H1 (cell line): ENCODE measurements at regions not wholly inside any gene's neighbourhood (a gene's known extent, or its start where the extent isn't known, plus 50 kb on each side); places are given as distances from the start of the nearest gene placed in this dataset.

Experiments
- BRCA1 ChIP-seq: IDR thresholded peaks from 2 replicates; pipeline ENCODE4 v1.6.1; 2012; ENCODE audit warnings: low read depth, low read length, improper control_type of control experiment
- CHD1 ChIP-seq: IDR thresholded peaks from 2 replicates; pipeline ENCODE4 v1.6.1; 2012; ENCODE audit warnings: low read depth, low read length, improper control_type of control experiment
- CHD2 ChIP-seq: IDR thresholded peaks from 2 replicates; pipeline ENCODE4 v1.6.1; 2012; ENCODE audit warnings: low read length, improper control_type of control experiment
- CHD7 ChIP-seq: fragments of 300-600 bp; sonication (generic); IDR thresholded peaks from 2 replicates; pipeline ENCODE4 v1.7.1; 2012; ENCODE audit warnings: low read length, moderate library complexity, mild to moderate bottlenecking, inconsistent platforms; ENCODE audit not compliant: insufficient replicate concordance
- E2F6 ChIP-seq: IDR thresholded peaks from 2 replicates; pipeline ENCODE4 v1.6.1; 2012; ENCODE audit warnings: inconsistent platforms
- EP300 ChIP-seq, 2 experiments: IDR thresholded peaks; 1 replicate in 1 of 2; 2 replicates in 1 of 2; pipeline ENCODE4 v1.6.1; 2011 to 2012; ENCODE audit warnings: low read depth in 2 of 2, low read length in 2 of 2, mild to moderate bottlenecking in 2 of 2, borderline replicate concordance in 1 of 2, inconsistent platforms in 1 of 2, moderate library complexity in 1 of 2
- JUND ChIP-seq: IDR thresholded peaks from 2 replicates; pipeline ENCODE4 v1.6.1; 2011; ENCODE audit warnings: mild to moderate bottlenecking, improper control_type of control experiment, low read length
- KDM4A ChIP-seq: IDR thresholded peaks from one replicate; pipeline ENCODE4 v1.7.1; 2012; ENCODE audit warnings: low read depth, mild to moderate bottlenecking, moderate library complexity, low read length, inconsistent platforms; ENCODE audit not compliant: severe bottlenecking
- NANOG ChIP-seq: IDR thresholded peaks from 2 replicates; pipeline ENCODE4 v1.6.1; 2011; ENCODE audit warnings: low read length, low read depth, mild to moderate bottlenecking, inconsistent platforms; ENCODE audit not compliant: insufficient read depth, poor library complexity, severe bottlenecking
- TAF7 ChIP-seq: optimal IDR thresholded peaks from 2 replicates; pipeline ENCODE3; 2011; ENCODE audit warnings: low read depth, mild to moderate bottlenecking, inconsistent platforms, low read length, moderate library complexity, borderline replicate concordance

- TF ChIP-seq CHD7 (no peak), E2F6 (no peak; the same call in 1 of the 2 replicates), CHD2 (no peak), JUND (no peak), KDM4A (peak; percentile 62), NANOG (no peak), CHD1 (no peak), BRCA1 (no peak), EP300 (IDR thresholded peaks at IDR 0.05; ENCODE audit: borderline replicate concordance in 1 of 2, low read depth in 2 of 2, low read length in 2 of 2) (no peak), TAF7 (no peak)
Observed at GRCh38 chr16:85553436-85554113, 59.5 kb upstream of the GSE1 start (continued).
